ENCODE measurements at regions not wholly inside any gene's neighbourhood (a gene's known extent, or its start where the extent isn't known, plus 50 kb on each side); places are given as distances from the start of the nearest gene placed in this dataset.

DNA sequence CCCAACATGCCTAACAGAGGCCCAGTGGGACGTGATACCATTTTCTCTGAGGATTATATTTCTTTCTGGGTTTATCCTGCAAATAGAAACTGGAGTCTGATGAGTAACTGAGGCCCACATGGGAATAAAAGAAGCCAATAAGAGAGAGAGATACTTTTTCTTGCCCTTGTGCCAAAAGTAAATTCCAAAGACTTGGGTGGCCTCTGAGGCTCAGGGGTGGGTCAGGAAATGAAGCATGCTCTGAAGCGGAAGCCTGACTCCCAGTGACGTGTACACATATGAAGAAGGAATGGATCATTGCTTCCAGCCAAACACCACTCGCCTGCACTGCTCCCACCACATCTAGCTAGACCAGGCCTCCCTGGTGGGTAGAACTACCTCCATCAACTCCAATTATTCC is 273.6 kb upstream of the NCKAP5 start:
- TF ChIP-seq, protein P1, sequence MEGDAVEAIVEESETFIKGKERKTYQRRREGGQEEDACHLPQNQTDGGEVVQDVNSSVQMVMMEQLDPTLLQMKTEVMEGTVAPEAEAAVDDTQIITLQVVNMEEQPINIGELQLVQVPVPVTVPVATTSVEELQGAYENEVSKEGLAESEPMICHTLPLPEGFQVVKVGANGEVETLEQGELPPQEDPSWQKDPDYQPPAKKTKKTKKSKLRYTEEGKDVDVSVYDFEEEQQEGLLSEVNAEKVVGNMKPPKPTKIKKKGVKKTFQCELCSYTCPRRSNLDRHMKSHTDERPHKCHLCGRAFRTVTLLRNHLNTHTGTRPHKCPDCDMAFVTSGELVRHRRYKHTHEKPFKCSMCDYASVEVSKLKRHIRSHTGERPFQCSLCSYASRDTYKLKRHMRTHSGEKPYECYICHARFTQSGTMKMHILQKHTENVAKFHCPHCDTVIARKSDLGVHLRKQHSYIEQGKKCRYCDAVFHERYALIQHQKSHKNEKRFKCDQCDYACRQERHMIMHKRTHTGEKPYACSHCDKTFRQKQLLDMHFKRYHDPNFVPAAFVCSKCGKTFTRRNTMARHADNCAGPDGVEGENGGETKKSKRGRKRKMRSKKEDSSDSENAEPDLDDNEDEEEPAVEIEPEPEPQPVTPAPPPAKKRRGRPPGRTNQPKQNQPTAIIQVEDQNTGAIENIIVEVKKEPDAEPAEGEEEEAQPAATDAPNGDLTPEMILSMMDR (conservative IDR thresholded peaks at IDR 0.05 in 1 of 2, IDR thresholded peaks at IDR 0.05 in 1 of 2; ENCODE audit: low read depth in 1 of 2, low read length in 2 of 2): no peak
- TF ChIP-seq EZH2 (IDR thresholded peaks at IDR 0.05; ENCODE audit: low read length, missing control alignments): no peak
